Activated CD8-positive, alpha-beta T cell treated with anti-CD3 and anti-CD28 coated beads for 36 hours (primary cell): ENCODE measurements at regions not wholly inside any gene's neighbourhood (a gene's known extent, or its start where the extent isn't known, plus 50 kb on each side); places are given as distances from the start of the nearest gene placed in this dataset.

Experiments
- ATAC-seq: fragments of 200-7000 bp; cut with Tn5 transposase; one replicate; pipeline ENCODE4 v1.10.0; 2021; ENCODE audit warnings: mild to moderate bottlenecking, moderate library complexity
- CTCF ChIA-PET: fragments of 350-600 bp; sonication (Branson Sonifier 250); formaldehyde crosslinking; loops from one replicate; lab custom pipeline; 2021; ENCODE audit warnings: antibody characterized with exemption; lab: Charles Lee
- POLR2A ChIA-PET: fragments of 350-600 bp; sonication (Branson Sonifier 250); formaldehyde crosslinking; loops from one replicate; lab custom pipeline; 2021; ENCODE audit warnings: antibody characterized with exemption; lab: Charles Lee
- DNase-seq: peaks from one replicate; pipeline ENCODE4 v3.0.0-alpha.2; 2020
- H3K27ac Mint-ChIP-seq: one replicate; pipeline ENCODE4 v1.8.0; 2021; ENCODE audit warnings: mild to moderate bottlenecking, mixed read lengths
- H3K27me3 Mint-ChIP-seq: one replicate; pipeline ENCODE4 v1.8.0; 2021; ENCODE audit warnings: mixed read lengths
- H3K36me3 Mint-ChIP-seq: one replicate; pipeline ENCODE4 v1.8.0; 2021; ENCODE audit warnings: low read depth, mixed read lengths
- H3K4me1 Mint-ChIP-seq: one replicate; pipeline ENCODE4 v1.8.0; 2021; ENCODE audit warnings: low read depth, mixed read lengths
- H3K4me3 Mint-ChIP-seq: one replicate; pipeline ENCODE4 v1.8.0; 2021; ENCODE audit warnings: mild to moderate bottlenecking, moderate library complexity, mixed read lengths
- H3K9me3 Mint-ChIP-seq: one replicate; pipeline ENCODE4 v1.8.0; 2021; ENCODE audit warnings: mixed read lengths
- intact Hi-C: fragments of 100-400 bp; cut with micrococcal nuclease; formaldehyde crosslinking; loops from one replicate; pipeline ENCODE4 v1.10.0; 2022
- TF ChIP-seq, protein P1 (sequence below): fragments of 200-600 bp; IDR thresholded peaks from one replicate; pipeline ENCODE4 v1.8.0; 2022; ENCODE audit warnings: antibody characterized with exemption, mild to moderate bottlenecking

DNA sequence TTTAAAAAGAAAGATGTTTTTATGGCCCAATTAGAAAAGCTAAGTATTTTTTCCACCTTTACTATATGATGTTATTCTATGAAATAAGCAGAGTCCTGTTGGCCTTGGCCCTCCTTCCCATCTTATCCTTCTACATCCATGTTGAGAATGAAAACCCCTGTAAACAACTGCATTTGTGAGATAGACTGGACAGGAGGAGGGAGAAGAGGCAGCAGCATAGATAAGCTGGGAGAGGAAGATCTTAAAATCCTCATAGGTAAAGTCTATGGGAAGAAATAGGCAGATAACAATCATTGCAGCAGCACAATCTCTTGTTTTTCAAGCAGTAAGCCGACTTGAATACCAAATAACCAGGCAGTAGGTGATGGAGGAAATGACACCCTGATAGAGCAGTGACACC, 207.6 kb upstream of the PARD3B start:
- peaks cover 32% of the 10 kb centered on the region for H3K27me3 Mint-ChIP-seq
- H3K27ac Mint-ChIP-seq = no peak overlapping the region
- TF ChIP-seq, protein P1, sequence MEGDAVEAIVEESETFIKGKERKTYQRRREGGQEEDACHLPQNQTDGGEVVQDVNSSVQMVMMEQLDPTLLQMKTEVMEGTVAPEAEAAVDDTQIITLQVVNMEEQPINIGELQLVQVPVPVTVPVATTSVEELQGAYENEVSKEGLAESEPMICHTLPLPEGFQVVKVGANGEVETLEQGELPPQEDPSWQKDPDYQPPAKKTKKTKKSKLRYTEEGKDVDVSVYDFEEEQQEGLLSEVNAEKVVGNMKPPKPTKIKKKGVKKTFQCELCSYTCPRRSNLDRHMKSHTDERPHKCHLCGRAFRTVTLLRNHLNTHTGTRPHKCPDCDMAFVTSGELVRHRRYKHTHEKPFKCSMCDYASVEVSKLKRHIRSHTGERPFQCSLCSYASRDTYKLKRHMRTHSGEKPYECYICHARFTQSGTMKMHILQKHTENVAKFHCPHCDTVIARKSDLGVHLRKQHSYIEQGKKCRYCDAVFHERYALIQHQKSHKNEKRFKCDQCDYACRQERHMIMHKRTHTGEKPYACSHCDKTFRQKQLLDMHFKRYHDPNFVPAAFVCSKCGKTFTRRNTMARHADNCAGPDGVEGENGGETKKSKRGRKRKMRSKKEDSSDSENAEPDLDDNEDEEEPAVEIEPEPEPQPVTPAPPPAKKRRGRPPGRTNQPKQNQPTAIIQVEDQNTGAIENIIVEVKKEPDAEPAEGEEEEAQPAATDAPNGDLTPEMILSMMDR = no peak
- DNase-seq (no peak), ATAC-seq (no peak)
- no peaks in the 10 kb centered on the region for H3K36me3 Mint-ChIP-seq
- ChIA-PET CTCF (interaction anchor here (1.2 kb wide), 1 partner anchor 10 kb away, joined by 3 read pairs; no protein-coding TSS in a partner anchor), POLR2A (no interaction called here)
- no peaks in the 10 kb centered on the region for H3K9me3 Mint-ChIP-seq
- intact Hi-C loops = no loop called here
- no peaks in the 10 kb centered on the region for H3K4me1 Mint-ChIP-seq
- H3K4me3 Mint-ChIP-seq = no peak overlapping the region

DNA sequence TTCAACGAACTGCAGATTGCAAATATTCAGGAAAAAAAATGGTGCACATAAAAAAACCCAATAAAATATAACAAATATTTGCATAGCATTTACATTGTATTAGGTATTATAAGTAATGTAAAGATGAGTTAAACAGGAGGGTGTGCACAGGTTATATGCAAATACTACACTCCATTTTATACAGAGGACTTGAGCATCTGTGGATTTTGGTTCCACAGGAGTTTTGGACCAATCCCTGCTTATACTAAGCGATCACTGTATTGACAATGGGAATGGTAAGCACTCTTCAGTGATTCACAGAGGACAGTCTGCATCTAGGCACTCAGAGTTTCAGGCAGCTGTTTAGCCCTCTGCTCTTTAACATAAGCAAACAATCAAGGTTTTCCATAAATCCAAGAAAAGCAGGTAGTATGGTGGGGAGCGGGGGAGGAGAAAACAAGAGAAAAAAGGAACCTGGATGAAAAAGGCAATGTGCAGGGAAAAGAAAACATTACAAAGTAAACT, 206.0 kb upstream of the PARD3B start:
- Mint-ChIP-seq H3K27ac (no peak overlapping the region), H3K27me3 (peaks cover 34% of the 10 kb centered on the region), H3K4me1 (no peaks in the 10 kb centered on the region), H3K36me3 (no peaks in the 10 kb centered on the region), H3K9me3 (no peaks in the 10 kb centered on the region), H3K4me3 (no peak overlapping the region)
- ChIA-PET CTCF (no interaction called here), POLR2A (no interaction called here)
- ATAC-seq = no peak
- TF ChIP-seq, protein P1 = no peak
- no peak for DNase-seq
- intact Hi-C loops = no loop called here

DNA sequence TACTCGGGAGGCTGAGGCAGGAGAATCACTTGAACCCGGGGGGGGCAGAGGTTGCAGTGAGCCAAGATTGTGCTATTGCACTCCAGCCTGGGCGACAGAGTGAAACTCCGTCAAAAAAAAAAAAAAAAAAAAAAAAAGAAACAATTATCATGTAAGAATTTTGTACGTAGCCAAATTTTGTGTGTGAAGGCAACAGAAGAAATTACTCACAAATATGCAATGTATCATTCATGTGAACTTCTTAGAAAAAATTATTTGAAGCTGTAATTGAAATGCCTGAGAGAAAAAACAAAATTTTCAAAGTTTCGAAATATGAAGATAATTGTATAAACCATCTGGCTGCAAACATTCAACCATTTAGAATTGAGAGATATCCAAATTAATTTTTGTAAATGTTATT, 204.8 kb upstream of the PARD3B start:
- H3K4me3 Mint-ChIP-seq = no peak overlapping the region
- intact Hi-C loops = no loop called here
- H3K4me1 Mint-ChIP-seq = no peaks in the 10 kb centered on the region
- H3K27me3 Mint-ChIP-seq = peaks cover 32% of the 10 kb centered on the region
- DNase-seq = no peak
- no peaks in the 10 kb centered on the region for H3K9me3 Mint-ChIP-seq
- TF ChIP-seq, protein P1 = no peak
- ATAC-seq = no peak
- CTCF ChIA-PET = no interaction called here
- H3K27ac Mint-ChIP-seq = no peak overlapping the region
- POLR2A ChIA-PET = no interaction called here
- H3K36me3 Mint-ChIP-seq = no peaks in the 10 kb centered on the region

DNA sequence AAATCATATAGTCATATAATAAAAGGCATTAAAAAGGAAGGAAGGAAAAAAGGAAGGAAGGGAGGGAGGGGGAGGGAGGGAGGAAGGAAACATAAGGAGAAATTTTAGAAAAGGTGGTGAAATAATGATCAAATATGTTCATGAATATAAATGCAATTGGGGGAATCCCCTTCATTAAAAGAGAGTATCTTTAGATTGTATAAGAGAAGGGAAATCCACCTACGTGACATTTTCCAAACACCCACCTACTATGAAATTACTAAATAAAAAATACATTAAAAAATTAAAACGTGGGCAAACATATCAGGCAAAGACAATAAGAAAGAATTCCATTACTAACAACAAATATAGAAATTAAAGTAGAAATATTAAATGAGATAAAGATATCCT, 203.4 kb upstream of the PARD3B start:
- POLR2A ChIA-PET = no interaction called here
- TF ChIP-seq, protein P1 = no peak
- DNase-seq = no peak
- CTCF ChIA-PET = no interaction called here
- H3K4me3 Mint-ChIP-seq = no peak overlapping the region
- peaks cover 28% of the 10 kb centered on the region for H3K27me3 Mint-ChIP-seq
- intact Hi-C loops = no loop called here
- H3K36me3 Mint-ChIP-seq = no peaks in the 10 kb centered on the region
- ATAC-seq = no peak
- no peaks in the 10 kb centered on the region for H3K4me1 Mint-ChIP-seq
- H3K27ac Mint-ChIP-seq = no peak overlapping the region
- H3K9me3 Mint-ChIP-seq = no peaks in the 10 kb centered on the region

DNA sequence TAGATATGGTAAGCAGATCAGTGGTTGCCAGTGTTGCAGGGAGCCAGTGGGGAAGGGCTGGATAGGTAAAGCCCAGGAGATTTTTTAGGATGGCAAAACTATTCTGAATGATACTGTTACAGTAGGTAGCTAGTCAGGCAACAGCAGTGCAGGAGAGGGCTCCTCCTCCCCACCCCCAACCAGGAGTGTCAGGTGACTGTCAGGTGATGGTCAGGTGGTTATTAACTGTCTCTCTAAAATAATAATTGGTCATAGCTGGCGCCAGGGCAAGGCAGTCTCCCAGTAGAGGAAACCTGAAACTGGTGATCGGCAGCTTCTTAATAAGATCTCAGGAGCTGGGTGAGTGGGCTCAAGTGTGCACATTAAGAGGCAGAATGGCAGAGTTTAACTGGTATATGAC, 201.6 kb upstream of the PARD3B start:
- no peak overlapping the region for H3K27ac Mint-ChIP-seq

More for the DNA sequence above, 201.6 kb upstream of the PARD3B start:
- Mint-ChIP-seq H3K36me3 (no peaks in the 10 kb centered on the region), H3K4me1 (no peaks in the 10 kb centered on the region), H3K27me3 (peaks cover 18% of the 10 kb centered on the region), H3K9me3 (no peaks in the 10 kb centered on the region), H3K4me3 (no peak overlapping the region)
- DNase-seq (no peak), ATAC-seq (no peak)
- ChIA-PET POLR2A (no interaction called here), CTCF (no interaction called here)
- intact Hi-C loops = no loop called here
- TF ChIP-seq, protein P1 = no peak
